H9 (cell line): ENCODE measurements at regions not wholly inside any gene's neighbourhood (a gene's known extent, or its start where the extent isn't known, plus 50 kb on each side); places are given as distances from the start of the nearest gene placed in this dataset.
"Not testable (repeated sequence)": the region's sequence is repeated elsewhere in the genome, so short reads cannot be mapped to it uniquely, and the experiment has no call there.

ENCODE experiments used
- DNase-seq: peaks from one replicate; pipeline ENCODE4 v3.0.0-alpha.2; 2017
- H2AFZ ChIP-seq: one replicate; pipeline ENCODE4 v1.6.1; 2013; ENCODE audit warnings: mild to moderate bottlenecking, low read length, control low read depth, moderate library complexity
- H2AK5ac ChIP-seq: 2 replicates; pipeline ENCODE4 v1.6.1; 2013; ENCODE audit warnings: low read length, control low read depth, mixed read lengths; ENCODE audit not compliant: insufficient read length
- H2BK120ac ChIP-seq: one replicate; pipeline ENCODE4 v1.6.1; 2013; ENCODE audit warnings: low read depth, mild to moderate bottlenecking, low read length, control low read depth, inconsistent platforms; ENCODE audit not compliant: poor library complexity, severe bottlenecking
- H2BK12ac ChIP-seq: 2 replicates; pipeline ENCODE4 v1.6.1; 2013; ENCODE audit warnings: low read length, control low read depth, mixed read lengths, low read depth; ENCODE audit not compliant: insufficient read length
- H2BK15ac ChIP-seq: 2 replicates; pipeline ENCODE4 v1.6.1; 2013; ENCODE audit warnings: low read depth, low read length, control low read depth
- H2BK20ac ChIP-seq: one replicate; pipeline ENCODE4 v1.6.1; 2013; ENCODE audit warnings: low read depth, mild to moderate bottlenecking, low read length, control low read depth, inconsistent platforms; ENCODE audit not compliant: poor library complexity, severe bottlenecking
- H2BK5ac ChIP-seq: 2 replicates; pipeline ENCODE4 v1.6.1; 2013; ENCODE audit warnings: low read length, control low read depth, mixed read lengths; ENCODE audit not compliant: insufficient read length
- H3K14ac ChIP-seq: 2 replicates; pipeline ENCODE4 v1.6.1; 2013; ENCODE audit warnings: low read length, control low read depth; ENCODE audit not compliant: insufficient read depth
- H3K18ac ChIP-seq: 2 replicates; pipeline ENCODE4 v1.6.1; 2013; ENCODE audit warnings: low read depth, mild to moderate bottlenecking, mixed read lengths, low read length, control low read depth; ENCODE audit not compliant: insufficient read length
- H3K23ac ChIP-seq: 2 replicates; pipeline ENCODE4 v1.6.1; 2013; ENCODE audit warnings: low read length, control low read depth, mixed read lengths, low read depth; ENCODE audit not compliant: insufficient read length
- H3K23me2 ChIP-seq: 2 replicates; pipeline ENCODE4 v1.6.1; 2013; ENCODE audit warnings: low read depth, mild to moderate bottlenecking, mixed read lengths, low read length, control low read depth; ENCODE audit not compliant: insufficient read length, poor library complexity, severe bottlenecking
- H3K27ac ChIP-seq: 2 replicates; pipeline ENCODE4 v1.5.1; 2013; ENCODE audit warnings: low read length, control low read depth, mixed read lengths, low read depth; ENCODE audit not compliant: insufficient read length
- H3K27me3 ChIP-seq: 2 replicates; pipeline ENCODE4 v1.6.1; 2013; ENCODE audit warnings: low read length, control low read depth, inconsistent platforms; ENCODE audit not compliant: insufficient read depth
- H3K4ac ChIP-seq: 2 replicates; pipeline ENCODE4 v1.6.1; 2013; ENCODE audit warnings: low read depth, mild to moderate bottlenecking, control low read depth, inconsistent platforms, low read length, moderate library complexity
- H3K4me1 ChIP-seq: 2 replicates; pipeline ENCODE4 v1.6.1; 2013; ENCODE audit warnings: low read length, control low read depth, inconsistent platforms; ENCODE audit not compliant: insufficient read depth
- H3K4me2 ChIP-seq: 2 replicates; pipeline ENCODE4 v1.6.1; 2013; ENCODE audit warnings: low read length, control low read depth, mixed read lengths; ENCODE audit not compliant: insufficient read length, insufficient read depth
- H3K56ac ChIP-seq: 2 replicates; pipeline ENCODE4 v1.6.1; 2013; ENCODE audit warnings: low read depth, mild to moderate bottlenecking, mixed read lengths, low read length, control low read depth; ENCODE audit not compliant: insufficient read length
- H3K79me1 ChIP-seq: 2 replicates; pipeline ENCODE4 v1.6.1; 2013; ENCODE audit warnings: low read depth, mild to moderate bottlenecking, moderate library complexity, low read length, control low read depth, inconsistent platforms; ENCODE audit not compliant: insufficient read depth, poor library complexity, severe bottlenecking
- H3K79me2 ChIP-seq: 2 replicates; pipeline ENCODE4 v1.6.1; 2013; ENCODE audit warnings: low read length, control low read depth, inconsistent platforms; ENCODE audit not compliant: insufficient read depth
- H3K9ac ChIP-seq: 2 replicates; pipeline ENCODE4 v1.6.1; 2013; ENCODE audit warnings: low read length, control low read depth, mixed read lengths; ENCODE audit not compliant: insufficient read length; ENCODE audit errors: extremely low read depth
- H3K9me3 ChIP-seq: one replicate; pipeline ENCODE4 v1.6.1; 2013; ENCODE audit warnings: low read depth, low read length, inconsistent platforms; ENCODE audit not compliant: control insufficient read depth
- H3T11ph ChIP-seq: one replicate; pipeline ENCODE4 v1.6.1; 2013; ENCODE audit warnings: mild to moderate bottlenecking, low read length, control low read depth, inconsistent platforms
- H4K20me1 ChIP-seq: one replicate; pipeline ENCODE4 v1.6.1; 2013; ENCODE audit not compliant: control insufficient read depth, insufficient read length, insufficient read depth
- H4K5ac ChIP-seq: 2 replicates; pipeline ENCODE4 v1.6.1; 2013; ENCODE audit warnings: low read depth, mild to moderate bottlenecking, mixed read lengths, low read length, control low read depth; ENCODE audit not compliant: insufficient read length
- H4K8ac ChIP-seq: replicated peaks from 2 replicates; pipeline ENCODE4 v1.6.1; 2013; ENCODE audit warnings: low read length, control low read depth, mixed read lengths, low read depth; ENCODE audit not compliant: insufficient read length
- H4K91ac ChIP-seq: 2 replicates; pipeline ENCODE4 v1.6.1; 2013; ENCODE audit warnings: low read depth, mild to moderate bottlenecking, moderate library complexity, mixed read lengths, low read length, control low read depth; ENCODE audit not compliant: insufficient read length
- H3K27ac Mint-ChIP-seq, 3 experiments: 2 replicates in 2 of 3; 3 replicates in 1 of 3; pipeline ENCODE4 v1.8.0; 2020 to 2021; ENCODE audit warnings: mixed read lengths in 3 of 3, mild to moderate bottlenecking in 1 of 3, moderate library complexity in 1 of 3
- H3K27me3 Mint-ChIP-seq: 2 replicates; pipeline ENCODE4 v1.8.0; 2021; ENCODE audit warnings: low read depth, mild to moderate bottlenecking, moderate library complexity, mixed read lengths
- H3K36me3 Mint-ChIP-seq, 3 experiments: 2 replicates in 2 of 3; 3 replicates in 1 of 3; pipeline ENCODE4 v1.8.0; 2020 to 2021; ENCODE audit warnings: low read depth in 3 of 3, mixed read lengths in 3 of 3; ENCODE audit not compliant: insufficient read depth in 1 of 3
- H3K4me1 Mint-ChIP-seq, 2 experiments: 2 replicates each; pipeline ENCODE4 v1.8.0; 2020; ENCODE audit warnings: mixed read lengths in 2 of 2
- H3K4me3 Mint-ChIP-seq, 2 experiments: 2 replicates in 1 of 2; 3 replicates in 1 of 2; pipeline ENCODE4 v1.8.0; 2020 to 2021; ENCODE audit warnings: mild to moderate bottlenecking in 2 of 2, mixed read lengths in 2 of 2, moderate library complexity in 1 of 2
- H3K9me3 Mint-ChIP-seq, 2 experiments: 2 replicates in 1 of 2; 3 replicates in 1 of 2; pipeline ENCODE4 v1.8.0; 2020; ENCODE audit warnings: mild to moderate bottlenecking in 2 of 2, mixed read lengths in 2 of 2, moderate library complexity in 1 of 2
- WGBS: extraction: QIAGEN DNeasy Blood & Tissue Kit; methylation state at CpG from one replicate; pipeline ENCODE4 v1.1.7; 2013; ENCODE audit warnings: missing lambda C conversion rate, low lambda C conversion rate, mixed read lengths; ENCODE audit not compliant: insufficient read length; ENCODE audit errors: extremely low coverage; 5-methylcytosine and 5-hydroxymethylcytosine counted together

- H3T11ph ChIP-seq, H3K4me2 ChIP-seq, H2AFZ ChIP-seq, H2BK120ac ChIP-seq, H3K4ac ChIP-seq, H4K8ac ChIP-seq, H3K23me2 ChIP-seq, H3K9ac ChIP-seq, H4K91ac ChIP-seq, H3K27ac Mint-ChIP-seq, H3K18ac ChIP-seq, H3K56ac ChIP-seq, H3K27ac ChIP-seq, H3K23ac ChIP-seq, H3K14ac ChIP-seq, H3K4me3 Mint-ChIP-seq, H2BK5ac ChIP-seq, H3K27me3 Mint-ChIP-seq, H3K79me2 ChIP-seq, H2BK12ac ChIP-seq, H4K5ac ChIP-seq, H4K20me1 ChIP-seq, H3K27me3 ChIP-seq, DNase-seq, H2BK20ac ChIP-seq, H3K4me1 Mint-ChIP-seq, H2AK5ac ChIP-seq, H2BK15ac ChIP-seq, H3K4me1 ChIP-seq, H3K79me1 ChIP-seq: not testable (repeated sequence)
- H3K9me3 ChIP-seq = peaks cover 12% of the 10 kb centered on the region
- Mint-ChIP-seq H3K9me3 (peaks cover 51 to 67% of the 10 kb centered on the region in 2 experiments), H3K36me3 (peaks cover 6 to 10% (median 7%) of the 10 kb centered on the region in 3 experiments)
- WGBS = no CpG with 5 or more reads among the region's 5 CpGs
Measured at GRCh38 chr7:63577066-63577465, 421.6 kb upstream of the ZNF722 start.

DNA sequence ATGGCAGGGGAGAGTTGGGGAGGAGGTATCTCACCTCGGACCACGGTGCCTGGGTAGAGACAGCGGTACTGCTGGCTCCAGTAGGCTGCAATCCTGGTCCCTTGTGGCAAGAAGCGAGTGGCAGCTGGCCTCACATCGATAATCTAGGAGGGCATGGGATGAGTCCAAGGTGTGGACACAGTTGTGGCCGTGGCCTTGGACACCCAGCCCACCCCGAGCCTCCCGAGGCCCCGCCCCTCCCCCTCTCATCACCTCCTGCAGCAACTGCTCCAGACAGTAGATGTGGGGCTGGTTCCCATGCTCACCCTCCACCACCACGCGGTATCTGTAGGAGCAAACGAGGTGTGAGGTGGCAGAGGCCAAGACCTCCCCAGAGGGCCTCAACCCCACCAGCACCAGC, 418.6 kb upstream of the ZNF722 start:
- H3K4me2 ChIP-seq, H3K27ac Mint-ChIP-seq, H3K4me1 ChIP-seq, DNase-seq, H3K27ac ChIP-seq, H2BK120ac ChIP-seq, H3K9ac ChIP-seq, H3K27me3 Mint-ChIP-seq, H3K23ac ChIP-seq, H4K5ac ChIP-seq, H3K4ac ChIP-seq, H4K20me1 ChIP-seq, H3K4me1 Mint-ChIP-seq, H2BK5ac ChIP-seq, H4K8ac ChIP-seq, H2BK12ac ChIP-seq, H2BK20ac ChIP-seq, H3K4me3 Mint-ChIP-seq, H3K18ac ChIP-seq, H3K14ac ChIP-seq, H4K91ac ChIP-seq, H3K56ac ChIP-seq, H3K79me1 ChIP-seq, H2AK5ac ChIP-seq, H2BK15ac ChIP-seq, H3K27me3 ChIP-seq, H3K23me2 ChIP-seq, H3T11ph ChIP-seq, H3K79me2 ChIP-seq, H2AFZ ChIP-seq: not testable (repeated sequence)
- Mint-ChIP-seq H3K36me3 (peaks cover 4 to 10% (median 7%) of the 10 kb centered on the region in 3 experiments; a peak in 6 of 7 replicates), H3K9me3 (peaks cover 49 to 56% of the 10 kb centered on the region in 2 experiments)
- peaks cover 12% of the 10 kb centered on the region for H3K9me3 ChIP-seq
- WGBS = no CpG with 5 or more reads among the region's 12 CpGs
